H9 (cell line): ENCODE measurements at regions not wholly inside any gene's neighbourhood (a gene's known extent, or its start where the extent isn't known, plus 50 kb on each side); places are given as distances from the start of the nearest gene placed in this dataset.

Source experiments
- DNase-seq: peaks from one replicate; pipeline ENCODE4 v3.0.0-alpha.2; 2017
- H2AFZ ChIP-seq: one replicate; pipeline ENCODE4 v1.6.1; 2013; ENCODE audit warnings: mild to moderate bottlenecking, low read length, control low read depth, moderate library complexity
- H2AK5ac ChIP-seq: 2 replicates; pipeline ENCODE4 v1.6.1; 2013; ENCODE audit warnings: low read length, control low read depth, mixed read lengths; ENCODE audit not compliant: insufficient read length
- H2BK120ac ChIP-seq: one replicate; pipeline ENCODE4 v1.6.1; 2013; ENCODE audit warnings: low read depth, mild to moderate bottlenecking, low read length, control low read depth, inconsistent platforms; ENCODE audit not compliant: poor library complexity, severe bottlenecking
- H2BK12ac ChIP-seq: 2 replicates; pipeline ENCODE4 v1.6.1; 2013; ENCODE audit warnings: low read length, control low read depth, mixed read lengths, low read depth; ENCODE audit not compliant: insufficient read length
- H2BK15ac ChIP-seq: 2 replicates; pipeline ENCODE4 v1.6.1; 2013; ENCODE audit warnings: low read depth, low read length, control low read depth
- H2BK20ac ChIP-seq: one replicate; pipeline ENCODE4 v1.6.1; 2013; ENCODE audit warnings: low read depth, mild to moderate bottlenecking, low read length, control low read depth, inconsistent platforms; ENCODE audit not compliant: poor library complexity, severe bottlenecking
- H2BK5ac ChIP-seq: 2 replicates; pipeline ENCODE4 v1.6.1; 2013; ENCODE audit warnings: low read length, control low read depth, mixed read lengths; ENCODE audit not compliant: insufficient read length
- H3K14ac ChIP-seq: 2 replicates; pipeline ENCODE4 v1.6.1; 2013; ENCODE audit warnings: low read length, control low read depth; ENCODE audit not compliant: insufficient read depth
- H3K18ac ChIP-seq: 2 replicates; pipeline ENCODE4 v1.6.1; 2013; ENCODE audit warnings: low read depth, mild to moderate bottlenecking, mixed read lengths, low read length, control low read depth; ENCODE audit not compliant: insufficient read length
- H3K23ac ChIP-seq: 2 replicates; pipeline ENCODE4 v1.6.1; 2013; ENCODE audit warnings: low read length, control low read depth, mixed read lengths, low read depth; ENCODE audit not compliant: insufficient read length
- H3K23me2 ChIP-seq: 2 replicates; pipeline ENCODE4 v1.6.1; 2013; ENCODE audit warnings: low read depth, mild to moderate bottlenecking, mixed read lengths, low read length, control low read depth; ENCODE audit not compliant: insufficient read length, poor library complexity, severe bottlenecking
- H3K27ac ChIP-seq: 2 replicates; pipeline ENCODE4 v1.5.1; 2013; ENCODE audit warnings: low read length, control low read depth, mixed read lengths, low read depth; ENCODE audit not compliant: insufficient read length
- H3K27me3 ChIP-seq: 2 replicates; pipeline ENCODE4 v1.6.1; 2013; ENCODE audit warnings: low read length, control low read depth, inconsistent platforms; ENCODE audit not compliant: insufficient read depth
- H3K4ac ChIP-seq: 2 replicates; pipeline ENCODE4 v1.6.1; 2013; ENCODE audit warnings: low read depth, mild to moderate bottlenecking, control low read depth, inconsistent platforms, low read length, moderate library complexity
- H3K4me1 ChIP-seq: 2 replicates; pipeline ENCODE4 v1.6.1; 2013; ENCODE audit warnings: low read length, control low read depth, inconsistent platforms; ENCODE audit not compliant: insufficient read depth
- H3K4me2 ChIP-seq: 2 replicates; pipeline ENCODE4 v1.6.1; 2013; ENCODE audit warnings: low read length, control low read depth, mixed read lengths; ENCODE audit not compliant: insufficient read length, insufficient read depth
- H3K56ac ChIP-seq: 2 replicates; pipeline ENCODE4 v1.6.1; 2013; ENCODE audit warnings: low read depth, mild to moderate bottlenecking, mixed read lengths, low read length, control low read depth; ENCODE audit not compliant: insufficient read length
- H3K79me1 ChIP-seq: 2 replicates; pipeline ENCODE4 v1.6.1; 2013; ENCODE audit warnings: low read depth, mild to moderate bottlenecking, moderate library complexity, low read length, control low read depth, inconsistent platforms; ENCODE audit not compliant: insufficient read depth, poor library complexity, severe bottlenecking
- H3K79me2 ChIP-seq: 2 replicates; pipeline ENCODE4 v1.6.1; 2013; ENCODE audit warnings: low read length, control low read depth, inconsistent platforms; ENCODE audit not compliant: insufficient read depth
- H3K9ac ChIP-seq: 2 replicates; pipeline ENCODE4 v1.6.1; 2013; ENCODE audit warnings: low read length, control low read depth, mixed read lengths; ENCODE audit not compliant: insufficient read length; ENCODE audit errors: extremely low read depth
- H3K9me3 ChIP-seq: one replicate; pipeline ENCODE4 v1.6.1; 2013; ENCODE audit warnings: low read depth, low read length, inconsistent platforms; ENCODE audit not compliant: control insufficient read depth
- H3T11ph ChIP-seq: one replicate; pipeline ENCODE4 v1.6.1; 2013; ENCODE audit warnings: mild to moderate bottlenecking, low read length, control low read depth, inconsistent platforms
- H4K20me1 ChIP-seq: one replicate; pipeline ENCODE4 v1.6.1; 2013; ENCODE audit not compliant: control insufficient read depth, insufficient read length, insufficient read depth
- H4K5ac ChIP-seq: 2 replicates; pipeline ENCODE4 v1.6.1; 2013; ENCODE audit warnings: low read depth, mild to moderate bottlenecking, mixed read lengths, low read length, control low read depth; ENCODE audit not compliant: insufficient read length
- H4K8ac ChIP-seq: replicated peaks from 2 replicates; pipeline ENCODE4 v1.6.1; 2013; ENCODE audit warnings: low read length, control low read depth, mixed read lengths, low read depth; ENCODE audit not compliant: insufficient read length
- H4K91ac ChIP-seq: 2 replicates; pipeline ENCODE4 v1.6.1; 2013; ENCODE audit warnings: low read depth, mild to moderate bottlenecking, moderate library complexity, mixed read lengths, low read length, control low read depth; ENCODE audit not compliant: insufficient read length
- H3K27ac Mint-ChIP-seq, 3 experiments: 2 replicates in 2 of 3; 3 replicates in 1 of 3; pipeline ENCODE4 v1.8.0; 2020 to 2021; ENCODE audit warnings: mixed read lengths in 3 of 3, mild to moderate bottlenecking in 1 of 3, moderate library complexity in 1 of 3
- H3K27me3 Mint-ChIP-seq: 2 replicates; pipeline ENCODE4 v1.8.0; 2021; ENCODE audit warnings: low read depth, mild to moderate bottlenecking, moderate library complexity, mixed read lengths
- H3K36me3 Mint-ChIP-seq, 3 experiments: 2 replicates in 2 of 3; 3 replicates in 1 of 3; pipeline ENCODE4 v1.8.0; 2020 to 2021; ENCODE audit warnings: low read depth in 3 of 3, mixed read lengths in 3 of 3; ENCODE audit not compliant: insufficient read depth in 1 of 3
- H3K4me1 Mint-ChIP-seq, 2 experiments: 2 replicates each; pipeline ENCODE4 v1.8.0; 2020; ENCODE audit warnings: mixed read lengths in 2 of 2
- H3K4me3 Mint-ChIP-seq, 2 experiments: 2 replicates in 1 of 2; 3 replicates in 1 of 2; pipeline ENCODE4 v1.8.0; 2020 to 2021; ENCODE audit warnings: mild to moderate bottlenecking in 2 of 2, mixed read lengths in 2 of 2, moderate library complexity in 1 of 2
- H3K9me3 Mint-ChIP-seq, 2 experiments: 2 replicates in 1 of 2; 3 replicates in 1 of 2; pipeline ENCODE4 v1.8.0; 2020; ENCODE audit warnings: mild to moderate bottlenecking in 2 of 2, mixed read lengths in 2 of 2, moderate library complexity in 1 of 2
- CTCF ChIP-seq: fragments of 200-600 bp; sonication (generic); conservative IDR thresholded peaks from 3 replicates; pipeline ENCODE4 v1.8.0; 2021; ENCODE audit warnings: antibody characterized with exemption, mild to moderate bottlenecking
- WGBS: extraction: QIAGEN DNeasy Blood & Tissue Kit; methylation state at CpG from one replicate; pipeline ENCODE4 v1.1.7; 2013; ENCODE audit warnings: missing lambda C conversion rate, low lambda C conversion rate, mixed read lengths; ENCODE audit not compliant: insufficient read length; ENCODE audit errors: extremely low coverage; 5-methylcytosine and 5-hydroxymethylcytosine counted together

GRCh38 chr2:5544205-5544786 is 147.9 kb upstream of the SOX11 start:
- no peaks in the 10 kb centered on the region for H3K23me2 ChIP-seq
- peaks cover 14% of the 10 kb centered on the region for H3K9me3 ChIP-seq
- H4K91ac ChIP-seq = no peak overlapping the region
- no peak overlapping the region for H3K27ac ChIP-seq
- no peak overlapping the region for H3K14ac ChIP-seq
- no peaks in the 10 kb centered on the region for H3K4me1 ChIP-seq
- no peak overlapping the region for H2BK20ac ChIP-seq
- no peak overlapping the region for H3K23ac ChIP-seq
- H3K27me3 Mint-ChIP-seq = no peaks in the 10 kb centered on the region; the same call in 1 of the 2 replicates
- H2AK5ac ChIP-seq = no peak overlapping the region
- H3K56ac ChIP-seq = no peak overlapping the region
- H3K79me1 ChIP-seq = no peaks in the 10 kb centered on the region
- H3K18ac ChIP-seq = no peak overlapping the region
- DNase-seq = no peak
- no peak overlapping the region for H2AFZ ChIP-seq
- WGBS = no CpG with 5 or more reads among the region's 5 CpGs
- H3K9ac ChIP-seq = no peak overlapping the region
- no peaks in the 10 kb centered on the region for H3K79me2 ChIP-seq
- H2BK12ac ChIP-seq = no peak overlapping the region
- H4K8ac ChIP-seq = no peak overlapping the region
- peaks cover 18 to 36% (median 26%) of the 10 kb centered on the region in 3 experiments for H3K36me3 Mint-ChIP-seq
- H3K27me3 ChIP-seq = no peaks in the 10 kb centered on the region
- no peak overlapping the region for H3K4ac ChIP-seq
- no peak overlapping the region for H3K4me2 ChIP-seq
- no peak overlapping the region for H3K4me3 Mint-ChIP-seq
- H3K4me1 Mint-ChIP-seq = peaks cover 18 to 19% of the 10 kb centered on the region in 2 experiments
- no peak overlapping the region for H4K5ac ChIP-seq
- H3K27ac Mint-ChIP-seq = no peak overlapping the region
- H2BK120ac ChIP-seq = no peak overlapping the region
- H3T11ph ChIP-seq = no peak overlapping the region
- H4K20me1 ChIP-seq = no peaks in the 10 kb centered on the region
- H2BK15ac ChIP-seq = no peak overlapping the region
- H2BK5ac ChIP-seq = no peak overlapping the region
- H3K9me3 Mint-ChIP-seq = peaks cover 35 to 39% of the 10 kb centered on the region in 2 experiments
- no peak for TF ChIP-seq CTCF
